ENCODE measurements at regions not wholly inside any gene's neighbourhood (a gene's known extent, or its start where the extent isn't known, plus 50 kb on each side); places are given as distances from the start of the nearest gene placed in this dataset.
"Not testable (repeated sequence)": the region's sequence is repeated elsewhere in the genome, so short reads cannot be mapped to it uniquely, and the experiment has no call there.

- no peak for DNase-seq (ENCODE audit: low spot score)
These were observed 138.8 kb upstream of the SHH start for GRCh38 chr7:155950898-155951553.

- no peak for DNase-seq (ENCODE audit: low spot score)
These were observed 136.6 kb upstream of the SHH start for GRCh38 chr7:155948845-155949244.

- no peak for DNase-seq (ENCODE audit: low spot score)
These were observed 136.2 kb upstream of the SHH start for GRCh38 chr7:155948423-155948822.

GRCh38 chr7:155947051-155947450 is 134.8 kb upstream of the SHH start:
- no peak for DNase-seq (ENCODE audit: low spot score)

GRCh38 chr7:155945670-155946325 is 133.5 kb upstream of the SHH start:
- DNase-seq (ENCODE audit: low spot score), result no peak

GRCh38 chr7:155944901-155945300 is 132.6 kb upstream of the SHH start:
- DNase-seq (ENCODE audit: low spot score), result no peak

- no peak for DNase-seq (ENCODE audit: low spot score)
These were observed 131.1 kb upstream of the SHH start for GRCh38 chr7:155943251-155943899.

GRCh38 chr7:155942226-155942950 is 130.1 kb upstream of the SHH start:
- no peak for DNase-seq (ENCODE audit: low spot score)

- no peak for DNase-seq (ENCODE audit: low spot score)
These were observed 129.4 kb upstream of the SHH start for GRCh38 chr7:155941688-155942087.

- no peak for DNase-seq (ENCODE audit: low spot score)
These were observed 127.1 kb upstream of the SHH start for GRCh38 chr7:155939350-155939749.

- DNase-seq (ENCODE audit: low spot score), result no peak
These were observed 125.9 kb upstream of the SHH start for GRCh38 chr7:155938129-155938528.

GRCh38 chr7:155935726-155936125 is 123.5 kb upstream of the SHH start:
- no peak for DNase-seq (ENCODE audit: low spot score)

GRCh38 chr7:155935005-155935557 is 122.8 kb upstream of the SHH start:
- no peak for DNase-seq (ENCODE audit: low spot score)

GRCh38 chr7:155932324-155932723 is 120.1 kb upstream of the SHH start:
- not testable (repeated sequence) for DNase-seq (ENCODE audit: low spot score)

- DNase-seq (ENCODE audit: low spot score), result no peak
These were observed 119.3 kb upstream of the SHH start for GRCh38 chr7:155931396-155932085.

- DNase-seq (ENCODE audit: low spot score), result no peak
These were observed 118.3 kb upstream of the SHH start for GRCh38 chr7:155930527-155930926.

GRCh38 chr7:155930061-155930460 is 117.8 kb upstream of the SHH start:
- no peak for DNase-seq (ENCODE audit: low spot score)

- no peak for DNase-seq (ENCODE audit: low spot score)
These were observed 116.3 kb upstream of the SHH start for GRCh38 chr7:155928583-155928982.

GRCh38 chr7:155927905-155928304 is 115.6 kb upstream of the SHH start:
- no peak for DNase-seq (ENCODE audit: low spot score)

GRCh38 chr7:155925682-155926081 is 113.4 kb upstream of the SHH start:
- DNase-seq (ENCODE audit: low spot score), result no peak

GRCh38 chr7:155922067-155922816 is 110.0 kb upstream of the SHH start:
- DNase-seq (ENCODE audit: low spot score), result no peak

All from NAMALWA (cell line).